ENCODE measurements at regions not wholly inside any gene's neighbourhood (a gene's known extent, or its start where the extent isn't known, plus 50 kb on each side); places are given as distances from the start of the nearest gene placed in this dataset.

- H3K9me3 Mint-ChIP-seq: peaks cover 0 to 9% of the 10 kb centered on the region in 2 donors
- ATAC-seq (no peak), DNase-seq (no peak)
- H3K27ac Mint-ChIP-seq: no peak overlapping the region
- no peak overlapping the region for H3K27ac ChIP-seq (ENCODE audit: low read length)
- H3K4me1 Mint-ChIP-seq: no peaks in the 10 kb centered on the region
- no peaks in the 10 kb centered on the region for H3K4me1 ChIP-seq (ENCODE audit: control insufficient read depth, insufficient read depth, low read length)
- no peak for TF ChIP-seq CTCF (IDR thresholded peaks at IDR 0.05)
- no peaks in the 10 kb centered on the region for H3K9me3 ChIP-seq (ENCODE audit: control insufficient read depth, insufficient read depth, low read length)
- no CpG with 5 or more reads among the region's 4 CpGs for WGBS (ENCODE audit: insufficient coverage)
- no peak overlapping the region for H3K4me3 Mint-ChIP-seq
- no peaks in the 10 kb centered on the region for H3K36me3 ChIP-seq (ENCODE audit: control insufficient read depth, insufficient read depth, low read length)
- intact Hi-C loops (cut with micrococcal nuclease): no loop called here
- H3K27me3 ChIP-seq (ENCODE audit: control insufficient read depth, insufficient read depth, low read length): no peaks in the 10 kb centered on the region
- no peak overlapping the region for H3K4me3 ChIP-seq (ENCODE audit: low read length)
- H3K36me3 Mint-ChIP-seq: no peaks in the 10 kb centered on the region
- no peaks in the 10 kb centered on the region for H3K27me3 Mint-ChIP-seq (ENCODE audit: low read depth in 2 of 2)
These were observed 183.9 kb downstream of the TOX3 start for GRCh38 chr16:52363082-52363481.

GRCh38 chr16:52357711-52358110, 189.2 kb downstream of the TOX3 start:
- no peak overlapping the region for H3K4me3 Mint-ChIP-seq
- Histone ChIP-seq H3K9me3 (ENCODE audit: control insufficient read depth, insufficient read depth, low read length) (no peaks in the 10 kb centered on the region), H3K36me3 (ENCODE audit: control insufficient read depth, insufficient read depth, low read length) (no peaks in the 10 kb centered on the region), H3K4me3 (ENCODE audit: low read length) (no peak overlapping the region), H3K27ac (ENCODE audit: low read length) (no peak overlapping the region), H3K4me1 (ENCODE audit: control insufficient read depth, insufficient read depth, low read length) (no peaks in the 10 kb centered on the region), H3K27me3 (ENCODE audit: control insufficient read depth, insufficient read depth, low read length) (no peaks in the 10 kb centered on the region)
- H3K27ac Mint-ChIP-seq: no peak overlapping the region
- H3K4me1 Mint-ChIP-seq: no peaks in the 10 kb centered on the region
- DNase-seq (no peak), ATAC-seq (no peak)
- peaks cover 2 to 10% of the 10 kb centered on the region in 2 donors for H3K9me3 Mint-ChIP-seq
- no peaks in the 10 kb centered on the region for H3K27me3 Mint-ChIP-seq (ENCODE audit: low read depth in 2 of 2)
- H3K36me3 Mint-ChIP-seq: peaks cover 15% of the 10 kb centered on the region
- TF ChIP-seq CTCF (IDR thresholded peaks at IDR 0.05): no peak
- intact Hi-C loops (cut with micrococcal nuclease): no loop called here
- 56% methylated on average over 4 of the region's 4 CpGs for WGBS (ENCODE audit: insufficient coverage)

- no peak overlapping the region for H3K4me3 ChIP-seq (ENCODE audit: low read length)
- H3K27ac ChIP-seq (ENCODE audit: low read length): no peak overlapping the region
- no peaks in the 10 kb centered on the region for H3K4me1 ChIP-seq (ENCODE audit: control insufficient read depth, insufficient read depth, low read length)
- Mint-ChIP-seq H3K36me3 (peaks cover 15% of the 10 kb centered on the region), H3K4me3 (no peak overlapping the region), H3K4me1 (no peaks in the 10 kb centered on the region), H3K9me3 (peaks cover 4 to 8% of the 10 kb centered on the region in 2 donors), H3K27ac (no peak overlapping the region), H3K27me3 (ENCODE audit: low read depth in 2 of 2) (no peaks in the 10 kb centered on the region)
- intact Hi-C loops (cut with micrococcal nuclease): no loop called here
- H3K27me3 ChIP-seq (ENCODE audit: control insufficient read depth, insufficient read depth, low read length): no peaks in the 10 kb centered on the region
- DNase-seq: no peak
- H3K9me3 ChIP-seq (ENCODE audit: control insufficient read depth, insufficient read depth, low read length): no peaks in the 10 kb centered on the region
- 100% methylated on average over 1 of the region's 1 CpG for WGBS (ENCODE audit: insufficient coverage)
- TF ChIP-seq CTCF (IDR thresholded peaks at IDR 0.05): no peak
- ATAC-seq: no peak
- no peaks in the 10 kb centered on the region for H3K36me3 ChIP-seq (ENCODE audit: control insufficient read depth, insufficient read depth, low read length)
These were observed 193.7 kb downstream of the TOX3 start for GRCh38 chr16:52353249-52353648.

- DNase-seq (no peak), ATAC-seq (no peak)
- Histone ChIP-seq H3K4me3 (ENCODE audit: low read length) (no peak overlapping the region), H3K4me1 (ENCODE audit: control insufficient read depth, insufficient read depth, low read length) (no peaks in the 10 kb centered on the region), H3K27ac (ENCODE audit: low read length) (no peak overlapping the region), H3K9me3 (ENCODE audit: control insufficient read depth, insufficient read depth, low read length) (no peaks in the 10 kb centered on the region), H3K36me3 (ENCODE audit: control insufficient read depth, insufficient read depth, low read length) (no peaks in the 10 kb centered on the region), H3K27me3 (ENCODE audit: control insufficient read depth, insufficient read depth, low read length) (no peaks in the 10 kb centered on the region)
- 92% methylated on average over 3 of the region's 5 CpGs for WGBS (ENCODE audit: insufficient coverage)
- no peak overlapping the region for H3K4me3 Mint-ChIP-seq
- intact Hi-C loops (cut with micrococcal nuclease): no loop called here
- peaks cover 2% of the 10 kb centered on the region for H3K36me3 Mint-ChIP-seq
- H3K27ac Mint-ChIP-seq: no peak overlapping the region
- no peak for TF ChIP-seq CTCF (IDR thresholded peaks at IDR 0.05)
- no peaks in the 10 kb centered on the region for H3K4me1 Mint-ChIP-seq
- no peaks in the 10 kb centered on the region for H3K27me3 Mint-ChIP-seq (ENCODE audit: low read depth in 2 of 2)
- peaks cover 2 to 5% of the 10 kb centered on the region in 2 donors for H3K9me3 Mint-ChIP-seq
These were observed 195.5 kb downstream of the TOX3 start for GRCh38 chr16:52351451-52351850.
